ENCODE measurements at regions not wholly inside any gene's neighbourhood (a gene's known extent, or its start where the extent isn't known, plus 50 kb on each side); places are given as distances from the start of the nearest gene placed in this dataset.

DNA sequence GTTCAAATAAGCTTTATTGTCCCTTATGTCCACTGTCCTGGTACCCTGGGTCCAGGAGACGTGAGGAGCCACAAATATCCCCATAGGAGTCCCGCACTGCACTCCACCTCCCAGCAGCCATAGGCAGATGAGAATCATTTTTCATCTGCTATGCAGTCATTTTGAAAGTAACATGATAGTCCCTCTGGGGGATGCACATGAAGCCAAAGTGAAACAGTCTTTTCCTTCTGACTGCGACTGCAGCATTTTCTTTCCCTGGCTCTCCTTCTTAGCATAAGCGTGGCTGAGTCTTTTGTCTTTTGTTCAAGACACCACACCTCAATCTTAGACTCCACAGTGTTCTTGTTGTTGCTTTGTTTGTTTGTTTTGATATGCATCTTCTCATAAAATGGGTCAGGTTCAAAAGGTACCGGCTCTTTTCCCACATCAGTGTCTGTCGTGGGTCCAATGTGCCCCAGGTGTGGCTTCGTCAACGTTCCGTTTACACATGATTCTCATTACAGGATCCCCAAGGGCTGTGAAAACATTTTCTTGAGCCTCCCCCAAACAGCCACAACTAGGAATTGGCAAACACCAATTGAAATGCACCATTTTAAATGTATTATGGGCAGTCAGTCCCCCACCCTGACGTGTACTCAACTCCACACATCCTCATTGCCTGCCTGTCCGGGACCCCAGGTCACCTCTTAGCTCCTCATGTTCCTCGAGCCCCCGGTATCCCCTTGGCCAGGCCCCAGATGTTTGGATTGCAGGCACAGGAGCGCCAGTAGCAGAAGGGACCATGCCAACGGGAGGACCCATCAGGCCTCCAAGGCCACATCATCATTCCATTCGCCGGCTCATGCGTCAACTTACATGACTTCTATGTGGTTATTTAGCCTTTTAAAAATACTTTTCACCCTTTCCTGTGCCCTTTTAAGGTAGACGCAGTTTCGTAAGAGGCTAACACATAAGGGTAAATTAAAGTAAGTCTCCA, 237.8 kb upstream of the DAPK1 start:
- TF ChIP-seq EZH2 (IDR thresholded peaks at IDR 0.05; ENCODE audit: low read depth, low read length, severe bottlenecking) (no peak), EP300 (IDR thresholded peaks at IDR 0.05; ENCODE audit: borderline replicate concordance in 1 of 2, low read depth in 2 of 2, low read length in 2 of 2) (no peak), CHD2 (IDR thresholded peaks at IDR 0.05; ENCODE audit: low read length) (no peak), SRF (IDR thresholded peaks at IDR 0.05; ENCODE audit: low read depth, low read length) (no peak), RXRA (IDR thresholded peaks at IDR 0.05; ENCODE audit: insufficient read depth, low read depth, low read length) (no peak)
- TF ChIP-seq, protein P1, sequence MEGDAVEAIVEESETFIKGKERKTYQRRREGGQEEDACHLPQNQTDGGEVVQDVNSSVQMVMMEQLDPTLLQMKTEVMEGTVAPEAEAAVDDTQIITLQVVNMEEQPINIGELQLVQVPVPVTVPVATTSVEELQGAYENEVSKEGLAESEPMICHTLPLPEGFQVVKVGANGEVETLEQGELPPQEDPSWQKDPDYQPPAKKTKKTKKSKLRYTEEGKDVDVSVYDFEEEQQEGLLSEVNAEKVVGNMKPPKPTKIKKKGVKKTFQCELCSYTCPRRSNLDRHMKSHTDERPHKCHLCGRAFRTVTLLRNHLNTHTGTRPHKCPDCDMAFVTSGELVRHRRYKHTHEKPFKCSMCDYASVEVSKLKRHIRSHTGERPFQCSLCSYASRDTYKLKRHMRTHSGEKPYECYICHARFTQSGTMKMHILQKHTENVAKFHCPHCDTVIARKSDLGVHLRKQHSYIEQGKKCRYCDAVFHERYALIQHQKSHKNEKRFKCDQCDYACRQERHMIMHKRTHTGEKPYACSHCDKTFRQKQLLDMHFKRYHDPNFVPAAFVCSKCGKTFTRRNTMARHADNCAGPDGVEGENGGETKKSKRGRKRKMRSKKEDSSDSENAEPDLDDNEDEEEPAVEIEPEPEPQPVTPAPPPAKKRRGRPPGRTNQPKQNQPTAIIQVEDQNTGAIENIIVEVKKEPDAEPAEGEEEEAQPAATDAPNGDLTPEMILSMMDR (IDR thresholded peaks at IDR 0.05; ENCODE audit: control extremely low read depth in 1 of 3, insufficient read depth in 1 of 3, low read depth in 1 of 3, low read length in 3 of 3) = no peak
